Central memory CD8-positive, alpha-beta T cell (primary cell): ENCODE measurements at regions not wholly inside any gene's neighbourhood (a gene's known extent, or its start where the extent isn't known, plus 50 kb on each side); places are given as distances from the start of the nearest gene placed in this dataset.

ENCODE experiments used
- ATAC-seq: fragments of 150-1000 bp; cut with Tn5 transposase; replicated peaks from 2 replicates; pipeline ENCODE4 v1.10.0; 2022; ENCODE audit warnings: mild to moderate bottlenecking, moderate FRiP score, moderate number of reproducible peaks; ENCODE audit not compliant: poor library complexity, severe bottlenecking; ENCODE audit errors: extremely low read depth
- DNase-seq, 2 donors: peaks; one replicate each; pipeline ENCODE4 v3.0.0; 2021; ENCODE audit warnings: low spot score in 2 of 2
- H3K27ac Mint-ChIP-seq: one replicate; pipeline ENCODE4 v1.8.0; 2022; ENCODE audit warnings: low read depth, mild to moderate bottlenecking, moderate library complexity, mixed read lengths
- H3K27me3 Mint-ChIP-seq: one replicate; pipeline ENCODE4 v1.8.0; 2022; ENCODE audit warnings: mixed read lengths
- H3K36me3 Mint-ChIP-seq: one replicate; pipeline ENCODE4 v1.8.0; 2022; ENCODE audit warnings: mild to moderate bottlenecking, moderate library complexity, mixed read lengths; ENCODE audit not compliant: insufficient read depth
- H3K4me1 Mint-ChIP-seq: one replicate; pipeline ENCODE4 v1.8.0; 2022; ENCODE audit warnings: mixed read lengths
- H3K4me3 Mint-ChIP-seq: one replicate; pipeline ENCODE4 v1.8.0; 2022; ENCODE audit warnings: mild to moderate bottlenecking, moderate library complexity, mixed read lengths
- H3K9me3 Mint-ChIP-seq: one replicate; pipeline ENCODE4 v1.8.0; 2022; ENCODE audit warnings: mixed read lengths

GRCh38 chr13:44101347-44102083 is 221.8 kb downstream of the LACC1 start:
- no peaks in the 10 kb centered on the region for H3K9me3 Mint-ChIP-seq

GRCh38 chr13:44103429-44104196 is 223.9 kb downstream of the LACC1 start:
- Mint-ChIP-seq H3K27me3 (peaks cover 13% of the 10 kb centered on the region), H3K9me3 (no peaks in the 10 kb centered on the region), H3K27ac (no peak overlapping the region), H3K4me3 (no peak overlapping the region), H3K36me3 (peaks cover 2% of the 10 kb centered on the region), H3K4me1 (no peaks in the 10 kb centered on the region)
- ATAC-seq (no peak), DNase-seq (no peak)

More at GRCh38 chr13:44101347-44102083, 221.8 kb downstream of the LACC1 start:
- Mint-ChIP-seq H3K36me3 (no peaks in the 10 kb centered on the region), H3K27me3 (peaks cover 13% of the 10 kb centered on the region), H3K4me3 (no peak overlapping the region), H3K4me1 (no peaks in the 10 kb centered on the region), H3K27ac (no peak overlapping the region)
- no peak for ATAC-seq
- DNase-seq, result no peak

GRCh38 chr13:44104197-44104490 is 224.4 kb downstream of the LACC1 start:
- H3K4me3 Mint-ChIP-seq, result no peak overlapping the region
- no peaks in the 10 kb centered on the region for H3K4me1 Mint-ChIP-seq
- H3K27ac Mint-ChIP-seq, result no peak overlapping the region
- DNase-seq, result no peak
- H3K27me3 Mint-ChIP-seq, result peaks cover 13% of the 10 kb centered on the region
- H3K9me3 Mint-ChIP-seq, result no peaks in the 10 kb centered on the region
- ATAC-seq, result no peak
- peaks cover 2% of the 10 kb centered on the region for H3K36me3 Mint-ChIP-seq

GRCh38 chr13:44104969-44105368 is 225.3 kb downstream of the LACC1 start:
- no peaks in the 10 kb centered on the region for H3K4me1 Mint-ChIP-seq
- no peak overlapping the region for H3K4me3 Mint-ChIP-seq
- H3K27me3 Mint-ChIP-seq, result peaks cover 13% of the 10 kb centered on the region
- H3K27ac Mint-ChIP-seq, result no peak overlapping the region
- DNase-seq, result no peak
- peaks cover 2% of the 10 kb centered on the region for H3K36me3 Mint-ChIP-seq
- no peaks in the 10 kb centered on the region for H3K9me3 Mint-ChIP-seq
- ATAC-seq, result no peak

- Mint-ChIP-seq H3K9me3 (no peaks in the 10 kb centered on the region), H3K27me3 (peaks cover 13% of the 10 kb centered on the region), H3K4me3 (no peak overlapping the region), H3K36me3 (peaks cover 2% of the 10 kb centered on the region), H3K4me1 (no peaks in the 10 kb centered on the region), H3K27ac (no peak overlapping the region)
- no peak for ATAC-seq
- no peak for DNase-seq
These were observed 226.8 kb downstream of the LACC1 start for GRCh38 chr13:44106266-44107152.

DNA sequence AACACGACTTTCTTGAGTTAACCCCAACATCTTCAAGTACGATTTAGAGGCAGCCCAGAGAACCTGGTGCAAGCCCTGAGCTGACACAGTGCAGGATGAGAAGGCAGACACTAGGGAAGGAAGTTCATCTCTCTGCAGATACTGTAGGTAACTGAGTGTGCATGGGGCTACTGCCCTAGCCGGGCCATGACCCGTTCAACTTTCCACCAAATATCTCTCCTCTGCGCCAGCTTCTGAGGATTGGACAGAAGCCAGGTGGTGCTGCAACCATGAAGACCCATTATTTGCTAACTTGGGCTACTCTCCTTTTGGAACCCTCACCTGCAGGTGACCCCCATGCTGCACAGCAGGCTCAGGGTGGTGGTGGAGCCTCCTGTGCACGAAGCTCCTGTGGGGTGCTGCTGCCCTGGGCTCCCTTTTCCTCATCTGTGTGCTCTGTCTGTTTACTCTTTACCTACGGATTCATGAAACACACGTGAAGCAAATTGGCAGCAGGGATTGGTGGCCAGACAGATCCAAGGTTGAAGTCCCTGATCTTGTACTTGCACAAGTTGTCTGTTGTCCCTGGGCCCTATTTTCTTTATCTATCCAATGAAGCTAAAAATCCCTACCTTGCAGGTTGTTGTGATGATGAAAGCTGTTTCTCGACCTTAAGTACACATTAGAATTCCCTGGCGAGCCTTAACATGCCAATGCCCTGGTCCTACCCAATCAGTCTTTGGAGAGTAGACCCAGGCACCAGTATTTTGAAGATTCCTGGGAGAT is 227.8 kb downstream of the LACC1 start:
- peaks cover 2% of the 10 kb centered on the region for H3K4me1 Mint-ChIP-seq
- H3K4me3 Mint-ChIP-seq, result no peak overlapping the region
- H3K9me3 Mint-ChIP-seq, result no peaks in the 10 kb centered on the region
- no peak overlapping the region for H3K27ac Mint-ChIP-seq
- DNase-seq (no peak), ATAC-seq (no peak)
- H3K36me3 Mint-ChIP-seq, result peaks cover 2% of the 10 kb centered on the region
- peaks cover 13% of the 10 kb centered on the region for H3K27me3 Mint-ChIP-seq

DNA sequence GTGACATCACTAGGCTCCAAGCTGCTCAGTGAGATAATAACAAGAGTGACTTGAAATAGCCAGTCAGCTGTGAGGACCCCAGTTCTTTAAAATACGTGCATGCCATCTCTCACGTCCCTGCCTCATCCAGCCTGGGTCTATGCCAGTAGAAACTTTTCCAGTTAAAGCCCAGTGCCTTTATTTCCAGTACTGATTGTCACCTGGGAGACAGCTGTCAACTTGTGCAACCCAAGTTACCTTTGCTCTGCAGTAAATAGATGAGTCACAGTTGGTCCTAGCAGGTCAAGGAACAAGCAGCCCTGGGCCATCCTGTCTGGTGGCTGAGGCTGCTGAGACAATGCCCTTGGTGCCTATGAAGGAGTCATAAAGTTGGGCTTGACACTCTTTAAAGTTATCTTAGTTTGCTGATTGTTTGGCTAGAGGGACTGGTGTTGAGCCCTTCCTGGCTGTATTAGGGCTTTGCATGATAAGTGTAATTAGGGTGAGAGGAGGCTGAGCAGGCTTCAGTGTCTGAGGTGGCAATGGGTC is 228.7 kb downstream of the LACC1 start:
- no peak for ATAC-seq
- Mint-ChIP-seq H3K36me3 (peaks cover 2% of the 10 kb centered on the region), H3K4me1 (peaks cover 11% of the 10 kb centered on the region), H3K4me3 (no peak overlapping the region), H3K9me3 (no peaks in the 10 kb centered on the region), H3K27me3 (peaks cover 13% of the 10 kb centered on the region), H3K27ac (no peak overlapping the region)
- DNase-seq, result no peak

- Mint-ChIP-seq H3K9me3 (no peaks in the 10 kb centered on the region), H3K4me3 (no peak overlapping the region), H3K27me3 (peaks cover 8% of the 10 kb centered on the region), H3K36me3 (peaks cover 2% of the 10 kb centered on the region), H3K27ac (no peak overlapping the region), H3K4me1 (peaks cover 20% of the 10 kb centered on the region)
- no peak for ATAC-seq
- no peak for DNase-seq
These were observed 230.5 kb downstream of the LACC1 start for GRCh38 chr13:44110091-44110621.

DNA sequence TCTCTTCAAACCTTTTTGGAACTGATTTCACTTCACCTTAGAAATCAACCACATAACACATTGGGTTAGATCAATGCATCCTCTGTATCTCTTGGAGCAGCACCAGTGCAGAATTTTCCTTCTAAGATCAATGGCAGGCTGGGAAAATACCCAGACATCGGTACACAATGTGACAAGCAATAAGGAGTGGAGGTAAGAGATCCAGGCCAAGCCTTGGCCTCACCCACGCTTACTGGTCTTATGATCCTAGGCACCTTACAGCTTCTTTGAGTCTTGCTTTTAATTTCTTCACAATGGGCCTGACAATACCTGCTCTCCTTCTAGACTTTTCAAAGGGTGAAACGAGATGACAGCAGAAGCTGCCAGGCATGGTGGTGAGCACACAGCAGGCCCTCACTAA is 232.0 kb downstream of the LACC1 start:
- H3K4me1 Mint-ChIP-seq, result peaks cover 33% of the 10 kb centered on the region
- H3K4me3 Mint-ChIP-seq, result no peak overlapping the region
- H3K27ac Mint-ChIP-seq, result peak overlapping the region; percentile 86

GRCh38 chr13:44112700-44113329 is 233.1 kb downstream of the LACC1 start:
- Mint-ChIP-seq H3K27me3 (no peaks in the 10 kb centered on the region), H3K9me3 (no peaks in the 10 kb centered on the region), H3K27ac (peak overlapping the region; percentile 86), H3K4me1 (peaks cover 41% of the 10 kb centered on the region), H3K4me3 (peak overlapping the region; percentile 54), H3K36me3 (peaks cover 2% of the 10 kb centered on the region)
- peak in 1 of 2 donors; percentile 17 for DNase-seq
- peak; percentile 83 for ATAC-seq

More for the DNA sequence above, 232.0 kb downstream of the LACC1 start:
- ATAC-seq (no peak), DNase-seq (no peak)
- peaks cover 2% of the 10 kb centered on the region for H3K36me3 Mint-ChIP-seq
- H3K27me3 Mint-ChIP-seq, result no peaks in the 10 kb centered on the region
- H3K9me3 Mint-ChIP-seq, result no peaks in the 10 kb centered on the region

DNA sequence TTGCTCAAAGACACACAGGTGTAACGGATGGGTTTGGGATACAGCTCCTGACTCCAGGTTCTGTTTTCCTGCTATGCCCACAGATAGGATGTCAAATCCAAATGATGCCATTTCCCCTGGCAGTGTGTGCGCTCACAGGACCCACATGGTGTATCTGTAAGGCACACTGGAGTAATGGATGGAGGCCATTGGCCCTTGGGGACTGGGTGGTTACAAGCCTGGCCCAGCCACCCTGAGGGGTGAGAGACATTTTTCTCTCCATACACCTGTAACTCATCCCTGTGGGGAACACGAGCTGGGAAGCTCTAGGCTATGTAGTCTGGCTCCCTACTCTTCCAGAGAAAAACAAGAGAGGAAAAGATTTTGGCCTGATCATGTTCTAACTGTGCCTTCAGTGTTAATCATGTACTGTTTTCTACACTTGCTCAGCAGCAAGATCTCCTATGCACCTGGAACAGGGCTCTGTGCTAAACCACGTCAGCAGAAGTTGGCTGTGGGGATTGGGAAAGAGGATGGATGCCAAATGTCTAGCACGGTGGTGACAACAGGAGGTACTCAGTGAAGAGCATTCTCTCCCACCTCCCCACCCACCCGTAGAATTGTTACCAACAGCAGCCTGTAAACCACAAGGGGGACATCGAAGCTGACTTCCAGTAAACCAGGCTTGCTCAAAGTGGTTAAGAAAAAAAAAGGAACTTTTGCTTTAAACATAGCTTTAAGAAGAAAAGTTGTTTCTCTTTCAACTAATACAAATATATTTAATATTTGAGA is 237.0 kb downstream of the LACC1 start:
- no peaks in the 10 kb centered on the region for H3K27me3 Mint-ChIP-seq
- peaks cover 48% of the 10 kb centered on the region for H3K4me1 Mint-ChIP-seq
- peak; percentile 24 for ATAC-seq
- H3K4me3 Mint-ChIP-seq, result peak overlapping the region; percentile 41
- peaks cover 2% of the 10 kb centered on the region for H3K36me3 Mint-ChIP-seq
- peak overlapping the region; percentile 87 for H3K27ac Mint-ChIP-seq
- H3K9me3 Mint-ChIP-seq, result no peaks in the 10 kb centered on the region
- no peak for DNase-seq
